GM08714 (cell line): ENCODE measurements at regions not wholly inside any gene's neighbourhood (a gene's known extent, or its start where the extent isn't known, plus 50 kb on each side); places are given as distances from the start of the nearest gene placed in this dataset.
A peak's percentile ranks its signal among the peaks of the same experiment; 100 is the strongest.

Experiments used
- H3K4me3 ChIP-seq: fragments of 200-500 bp; sonication (Bioruptor generic); 2 replicates; pipeline ENCODE4 v1.5.1; 2014; ENCODE audit warnings: mild to moderate bottlenecking, low read length, inconsistent platforms
- ZNF274 ChIP-seq: IDR thresholded peaks from 2 replicates; pipeline ENCODE4 v1.6.1; 2012; ENCODE audit warnings: mild to moderate bottlenecking, low read depth, low read length

DNA sequence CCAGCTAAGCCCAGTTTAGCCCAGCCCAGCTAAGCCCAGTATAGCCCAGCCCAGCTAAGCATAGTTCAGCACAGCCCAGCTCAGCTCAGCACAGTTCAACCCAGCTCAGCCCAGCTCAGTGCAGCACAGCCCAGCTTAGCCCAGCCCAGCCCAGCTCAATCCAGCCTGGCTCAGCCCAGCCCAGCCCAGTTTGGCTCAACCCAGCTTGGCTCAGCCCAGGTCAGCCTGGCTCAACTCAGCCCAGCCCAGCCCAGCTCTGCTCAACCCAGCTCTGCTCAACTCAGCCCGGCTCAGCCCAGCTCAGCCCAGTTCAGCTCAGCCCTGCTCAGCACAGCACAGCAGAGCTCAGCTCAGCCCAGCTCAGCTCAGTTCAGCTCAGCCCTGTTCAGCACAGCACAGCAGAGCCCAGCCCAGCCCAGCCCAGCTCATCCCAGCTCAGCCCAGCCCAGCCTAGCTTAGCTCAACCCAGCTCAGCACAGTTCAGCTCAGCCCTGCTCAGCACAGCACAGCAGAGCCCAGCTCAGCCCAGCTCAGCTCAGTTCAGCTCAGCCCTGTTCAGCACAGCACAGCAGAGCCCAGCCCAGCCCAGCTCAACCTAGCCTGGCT lies 330.9 kb downstream of the TMEM121 start:
- no peak for TF ChIP-seq ZNF274
- peak overlapping the region; percentile 95; the same call in 1 of the 2 replicates for H3K4me3 ChIP-seq

DNA sequence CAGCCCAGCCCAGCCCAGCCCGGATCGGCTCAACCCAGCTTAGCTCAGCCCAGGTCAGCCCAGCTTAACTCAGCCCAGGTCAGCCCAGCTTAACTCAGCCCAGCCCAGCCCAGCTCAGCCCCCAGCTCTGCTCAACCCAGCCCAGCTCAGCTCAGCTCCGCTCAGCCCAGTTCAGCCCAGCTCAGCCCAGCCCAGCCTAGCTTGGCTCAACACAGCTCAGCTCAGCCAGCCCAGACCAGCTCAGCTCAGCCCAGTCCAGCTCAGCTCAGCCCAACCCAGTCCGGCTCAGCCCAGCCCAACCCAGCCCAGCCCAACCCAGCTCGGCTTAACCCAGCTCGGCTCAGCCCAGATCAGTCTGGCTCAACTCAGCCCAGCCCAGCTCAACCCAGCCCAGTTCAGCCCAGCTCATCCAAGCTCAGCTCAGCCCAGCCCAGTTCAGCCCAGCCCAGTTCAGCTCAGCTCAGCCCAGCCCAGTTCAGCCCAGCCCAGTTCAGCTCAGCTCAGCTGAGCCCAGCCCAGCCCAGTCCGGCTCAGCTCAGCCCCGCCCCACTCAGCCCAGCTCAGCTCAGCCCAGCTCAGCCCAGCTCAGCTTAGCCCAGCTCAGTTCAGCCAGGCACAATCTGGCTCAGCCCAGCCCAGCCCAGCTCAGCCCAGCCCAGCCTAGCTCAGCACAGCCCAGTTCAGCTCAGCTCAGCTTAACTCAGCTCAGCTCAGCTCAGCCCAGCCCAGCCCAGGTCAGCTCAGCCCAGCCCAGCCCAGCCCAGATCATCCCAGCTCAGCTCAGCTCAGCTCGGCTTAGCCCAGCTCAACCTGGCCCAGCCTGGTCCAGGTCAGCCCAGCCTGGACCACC lies 331.7 kb downstream of the TMEM121 start:
- peak overlapping the region; percentile 95; the same call in 1 of the 2 replicates for H3K4me3 ChIP-seq
- no peak for TF ChIP-seq ZNF274

DNA sequence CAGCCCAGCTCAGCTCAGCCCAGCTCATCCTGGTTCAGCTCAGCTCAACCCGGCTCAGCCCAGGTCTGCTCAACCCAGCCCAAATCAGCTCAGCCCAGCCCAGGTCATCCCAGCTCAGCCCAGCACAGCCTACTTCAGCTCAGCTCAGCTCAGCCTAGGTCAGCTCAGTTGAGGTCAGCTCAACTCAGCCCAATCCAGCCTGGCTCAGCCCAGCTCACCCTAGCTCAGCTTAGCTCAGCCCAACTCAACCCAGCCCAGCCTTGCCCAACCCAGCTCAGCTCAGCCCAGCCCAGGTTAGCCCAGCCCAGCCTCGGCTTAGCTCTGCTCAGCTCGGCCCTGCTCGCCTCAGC lies 332.3 kb downstream of the TMEM121 start:
- TF ChIP-seq ZNF274 = no peak
- H3K4me3 ChIP-seq = peak overlapping the region; percentile 95; the same call in 1 of the 2 replicates

DNA sequence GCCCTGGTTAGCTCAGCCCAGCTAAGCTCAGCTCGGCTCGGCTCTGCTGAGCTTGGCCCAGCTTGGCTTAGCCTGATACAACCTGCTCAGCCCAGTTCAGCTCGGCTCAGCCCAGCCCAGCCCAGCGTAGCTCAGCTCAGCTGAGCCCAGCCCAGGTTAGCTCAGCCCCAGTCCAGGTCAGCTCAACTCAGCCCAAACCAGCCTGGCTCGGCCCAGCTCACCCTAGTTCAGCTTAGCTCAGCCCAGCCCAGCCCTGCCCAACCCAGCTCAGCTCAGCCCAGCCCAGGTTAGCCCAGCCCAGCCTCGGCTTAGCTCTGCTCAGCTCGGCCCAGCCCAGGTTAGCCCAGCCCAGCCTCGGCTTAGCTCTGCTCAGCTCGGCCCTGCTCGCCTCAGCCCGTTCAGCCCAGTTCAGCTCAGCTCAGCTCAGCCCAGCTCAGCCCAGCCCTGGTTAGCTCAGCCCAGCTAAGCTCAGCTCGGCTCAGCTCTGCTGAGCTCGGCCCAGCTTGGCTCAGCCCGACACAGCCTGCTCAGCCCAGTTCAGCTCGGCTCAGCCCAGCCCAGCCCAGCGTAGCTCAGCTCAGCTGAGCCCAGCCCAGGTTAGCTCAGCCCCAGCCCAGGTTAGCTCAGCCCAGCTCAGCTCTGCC lies 332.8 kb downstream of the TMEM121 start:
- H3K4me3 ChIP-seq = peak overlapping the region; percentile 95

DNA sequence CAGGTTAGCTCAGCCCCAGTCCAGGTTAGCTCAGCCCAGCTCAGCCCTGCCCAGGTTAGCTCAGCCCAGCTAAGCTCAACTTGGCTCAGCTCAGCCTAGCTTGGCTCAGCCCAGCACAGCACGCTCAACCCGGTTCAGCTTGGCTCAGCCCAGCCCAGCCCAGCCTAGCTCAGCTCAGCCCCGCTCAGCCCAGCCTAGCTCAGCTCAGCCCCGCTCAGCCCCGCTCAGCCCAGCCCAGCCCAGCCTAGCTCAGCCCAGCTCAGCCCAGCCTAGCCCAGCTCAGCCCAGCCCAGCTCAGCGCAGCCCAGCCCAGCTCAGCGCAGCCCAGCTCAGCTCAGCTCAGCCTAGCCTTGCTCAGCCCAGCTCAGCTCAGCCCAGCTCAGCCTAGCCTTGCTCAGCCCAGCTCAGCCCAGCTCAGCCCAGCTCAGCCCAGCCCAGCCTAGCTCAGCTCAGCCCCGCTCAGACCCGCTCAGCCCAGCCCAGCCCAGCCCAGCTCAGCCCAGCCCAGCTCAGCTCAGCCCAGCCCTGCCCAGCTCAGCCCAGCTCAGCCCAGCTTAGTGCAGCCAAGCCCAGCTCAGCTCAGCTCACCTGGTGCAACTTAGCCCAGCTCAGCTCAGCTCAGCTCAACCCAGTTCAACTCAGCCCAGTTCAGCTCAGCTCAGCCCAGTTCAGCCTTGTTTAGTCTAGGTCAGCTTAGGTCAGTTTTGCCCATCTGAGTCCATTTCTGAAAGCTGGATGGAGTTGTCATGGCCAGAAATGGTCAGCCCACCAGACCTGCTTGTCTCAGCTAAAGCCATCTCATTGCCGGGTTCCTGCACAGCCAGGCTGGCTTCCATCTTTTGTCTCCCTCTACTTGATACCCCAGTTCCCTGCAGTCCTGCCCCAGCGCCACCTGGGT lies 333.6 kb downstream of the TMEM121 start:
- no peak for TF ChIP-seq ZNF274
- peak overlapping the region; percentile 95 for H3K4me3 ChIP-seq

DNA sequence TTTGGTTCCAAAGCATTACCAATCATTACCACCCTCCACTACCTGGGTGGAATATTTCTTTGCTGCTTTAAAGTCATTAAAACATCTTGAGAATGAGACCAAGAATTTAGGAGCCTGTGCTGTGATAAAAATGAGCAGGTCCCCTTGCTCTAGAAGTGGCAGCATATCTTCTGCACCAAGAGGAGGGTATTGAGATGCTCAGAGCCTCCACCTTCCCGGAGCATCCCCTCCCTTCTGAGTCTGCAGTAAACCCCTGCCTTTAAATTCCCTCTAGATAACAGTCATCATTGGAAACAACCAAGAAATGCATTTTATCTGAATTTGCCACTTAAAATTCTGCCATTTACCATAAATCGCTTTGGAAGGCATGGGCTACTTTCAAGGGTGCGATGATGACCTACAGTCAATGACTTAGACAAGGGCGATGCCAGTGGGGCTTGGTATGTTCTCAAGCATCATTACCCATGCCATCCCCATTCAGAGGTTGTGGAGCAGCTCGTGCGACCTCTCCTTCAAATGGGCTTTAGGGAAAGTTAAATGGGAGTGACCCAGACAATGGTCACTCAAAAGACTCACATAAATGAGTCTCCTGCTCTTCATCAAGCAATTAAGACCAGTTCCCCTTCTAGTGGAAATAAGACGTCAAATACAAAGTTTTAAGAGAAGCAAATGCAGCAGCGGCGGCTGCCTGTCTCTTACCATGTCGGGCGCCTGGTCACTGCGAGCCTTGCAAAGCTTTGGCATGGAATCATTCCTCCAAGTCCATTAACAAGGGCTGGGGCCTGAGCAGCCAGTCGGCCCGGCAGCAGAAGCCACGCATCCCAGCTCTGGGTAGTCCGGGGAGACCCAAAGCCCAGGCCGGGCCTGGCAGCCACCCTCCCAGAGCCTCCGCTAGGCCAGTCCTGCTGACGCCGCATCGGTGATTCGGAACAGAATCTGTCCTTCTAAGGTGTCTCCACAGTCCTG lies 334.5 kb downstream of the TMEM121 start:
- TF ChIP-seq ZNF274 = no peak
- peak overlapping the region; percentile 95 for H3K4me3 ChIP-seq

DNA sequence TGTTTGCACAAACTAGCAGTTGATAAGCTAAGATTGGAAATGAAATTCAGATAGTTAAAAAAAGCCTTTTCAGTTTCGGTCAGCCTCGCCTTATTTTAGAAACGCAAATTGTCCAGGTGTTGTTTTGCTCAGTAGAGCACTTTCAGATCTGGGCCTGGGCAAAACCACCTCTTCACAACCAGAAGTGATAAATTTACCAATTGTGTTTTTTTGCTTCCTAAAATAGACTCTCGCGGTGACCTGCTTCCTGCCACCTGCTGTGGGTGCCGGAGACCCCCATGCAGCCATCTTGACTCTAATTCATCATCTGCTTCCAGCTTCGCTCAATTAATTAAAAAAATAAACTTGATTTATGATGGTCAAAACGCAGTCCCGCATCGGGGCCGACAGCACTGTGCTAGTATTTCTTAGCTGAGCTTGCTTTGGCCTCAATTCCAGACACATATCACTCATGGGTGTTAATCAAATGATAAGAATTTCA lies 335.6 kb downstream of the TMEM121 start:
- H3K4me3 ChIP-seq = peak overlapping the region; percentile 95

DNA sequence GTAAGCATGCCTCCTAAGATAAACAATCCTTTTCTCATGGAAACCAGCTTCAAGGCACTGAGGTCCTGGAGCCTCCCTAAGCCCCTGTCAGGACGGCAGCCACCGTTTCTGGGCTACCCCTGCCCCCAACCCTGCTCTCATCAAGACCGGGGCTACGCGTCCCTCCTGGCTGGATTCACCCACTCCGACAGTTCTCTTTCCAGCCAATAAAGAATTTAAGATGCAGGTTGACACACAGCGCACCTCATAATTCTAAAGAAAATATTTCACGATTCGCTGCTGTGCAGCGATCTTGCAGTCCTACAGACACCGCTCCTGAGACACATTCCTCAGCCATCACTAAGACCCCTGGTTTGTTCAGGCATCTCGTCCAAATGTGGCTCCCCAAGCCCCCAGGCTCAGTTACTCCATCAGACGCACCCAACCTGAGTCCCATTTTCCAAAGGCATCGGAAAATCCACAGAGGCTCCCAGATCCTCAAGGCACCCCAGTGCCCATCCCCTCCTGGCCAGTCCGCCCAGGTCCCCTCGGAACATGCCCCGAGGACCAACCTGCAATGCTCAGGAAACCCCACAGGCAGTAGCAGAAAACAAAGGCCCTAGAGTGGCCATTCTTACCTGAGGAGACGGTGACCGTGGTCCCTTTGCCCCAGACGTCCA lies 336.3 kb downstream of the TMEM121 start:
- H3K4me3 ChIP-seq = peak overlapping the region; percentile 95
- no peak for TF ChIP-seq ZNF274

More for the DNA sequence above, 335.6 kb downstream of the TMEM121 start:
- TF ChIP-seq ZNF274 = no peak

DNA sequence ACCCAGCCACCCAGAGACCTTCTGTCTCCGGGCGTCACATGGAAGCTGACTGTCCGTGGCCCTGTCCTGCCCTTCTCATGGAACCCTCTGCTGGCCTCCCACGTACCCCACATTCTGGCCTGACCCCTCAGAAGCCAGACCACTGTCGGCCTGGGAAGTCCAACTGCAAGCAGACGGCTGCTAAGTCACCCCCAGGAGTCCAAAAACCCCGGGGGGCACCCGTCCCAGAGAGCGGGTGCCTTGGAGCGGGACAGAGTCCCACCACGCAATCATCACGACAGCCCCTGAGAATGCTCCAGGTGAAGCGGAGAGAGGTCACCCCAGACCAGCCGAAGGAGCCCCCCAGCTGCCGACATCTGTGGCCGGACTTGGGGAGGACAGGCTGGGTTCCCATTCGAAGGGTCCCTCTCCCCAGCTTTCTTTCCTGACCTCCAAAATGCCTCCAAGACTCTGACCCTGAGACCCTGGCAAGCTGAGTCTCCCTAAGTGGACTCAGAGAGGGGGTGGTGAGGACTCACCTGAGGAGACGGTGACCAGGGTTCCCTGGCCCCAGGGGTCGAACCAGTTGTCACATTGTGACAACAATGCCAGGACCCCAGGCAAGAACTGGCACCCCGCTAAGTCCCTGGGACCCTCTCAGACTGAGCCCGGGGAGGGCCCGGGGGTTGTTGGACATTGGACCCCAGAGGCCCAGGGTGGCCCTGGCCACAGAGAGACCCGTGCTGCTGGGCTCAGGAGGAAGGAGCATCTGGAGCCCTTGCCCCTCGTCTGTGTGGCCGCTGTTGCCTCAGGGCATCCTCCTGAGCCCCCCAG lies 337.1 kb downstream of the TMEM121 start:
- peak overlapping the region; percentile 95 for H3K4me3 ChIP-seq
- TF ChIP-seq ZNF274 = no peak

DNA sequence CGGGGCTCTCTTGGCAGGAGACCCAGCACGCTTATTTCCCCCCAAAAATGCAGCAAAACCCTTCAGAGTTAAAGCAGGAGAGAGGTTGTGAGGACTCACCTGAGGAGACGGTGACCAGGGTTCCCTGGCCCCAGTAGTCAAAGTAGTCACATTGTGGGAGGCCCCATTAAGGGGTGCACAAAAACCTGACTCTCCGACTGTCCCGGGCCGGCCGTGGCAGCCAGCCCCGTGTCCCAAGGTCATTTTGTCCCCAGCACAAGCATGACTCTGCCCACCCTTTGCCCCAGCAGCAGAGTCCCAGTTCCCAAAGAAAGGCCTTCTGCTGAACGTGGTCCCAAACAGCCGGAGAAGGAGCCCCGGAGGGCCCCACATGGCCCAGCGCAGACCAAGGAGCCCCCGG lies 337.7 kb downstream of the TMEM121 start:
- peak overlapping the region; percentile 95 for H3K4me3 ChIP-seq
- no peak for TF ChIP-seq ZNF274

DNA sequence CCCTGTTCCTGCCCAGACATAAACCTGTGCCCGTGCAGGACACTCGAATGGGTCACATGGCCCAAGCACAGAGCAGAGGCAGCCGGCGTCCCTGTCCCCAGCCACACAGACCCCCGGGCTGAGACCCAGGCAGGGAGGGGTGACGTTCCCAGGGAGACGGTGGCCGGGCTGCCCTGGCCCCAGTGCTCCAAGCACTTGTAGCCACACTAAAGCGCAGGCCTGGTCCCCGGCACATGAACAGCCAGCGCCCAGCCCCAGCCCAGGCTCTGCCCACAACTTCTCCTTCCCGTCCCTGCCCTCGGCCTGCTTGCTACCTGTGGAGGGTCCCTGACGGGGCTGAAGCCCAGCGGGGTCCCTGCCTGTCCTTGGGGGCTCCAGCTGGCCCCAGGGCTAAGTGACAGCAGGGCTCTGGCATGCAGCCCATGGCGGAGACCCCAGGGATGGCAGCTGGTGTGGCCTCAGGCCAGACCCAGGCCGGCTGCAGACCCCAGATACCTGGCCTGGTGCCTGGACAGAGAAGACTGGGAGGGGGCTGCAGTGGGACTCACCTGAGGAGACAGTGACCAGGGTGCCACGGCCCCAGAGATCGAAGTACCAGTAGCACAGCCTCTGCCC lies 338.4 kb downstream of the TMEM121 start:
- TF ChIP-seq ZNF274 = no peak
- peak overlapping the region; percentile 95; the same call in 1 of the 2 replicates for H3K4me3 ChIP-seq
